Mammary epithelial cell (primary cell): ENCODE measurements at regions not wholly inside any gene's neighbourhood (a gene's known extent, or its start where the extent isn't known, plus 50 kb on each side); places are given as distances from the start of the nearest gene placed in this dataset.

Experiments used
- CTCF ChIP-seq, 2 donors: IDR thresholded peaks in 1 of 2; conservative IDR thresholded peaks in 1 of 2; 2 replicates each; pipeline ENCODE4 v1.5.1; 2011 to 2012; ENCODE audit warnings: inconsistent platforms in 2 of 2, low read length in 2 of 2, mild to moderate bottlenecking in 2 of 2, control low read depth in 1 of 2, low read depth in 1 of 2; ENCODE audit not compliant: insufficient read depth in 1 of 2; ENCODE audit errors: extremely low read depth in 1 of 2
- EZH2 ChIP-seq: IDR thresholded peaks from 2 replicates; pipeline ENCODE4 v1.6.1; 2012; ENCODE audit warnings: low read length, inconsistent platforms, borderline replicate concordance

GRCh38 chr13:65789815-65790214 is 1440.3 kb downstream of the PCDH9 start:
- TF ChIP-seq CTCF (conservative IDR thresholded peaks at IDR 0.05 in 1 of 2, IDR thresholded peaks at IDR 0.05 in 1 of 2; ENCODE audit: extremely low read depth in 1 of 2, insufficient read depth in 1 of 2, low read depth in 1 of 2, low read length in 2 of 2), result no peak
- no peak for TF ChIP-seq EZH2
